Transverse colon (tissue), 3 donors: ENCODE measurements at regions not wholly inside any gene's neighbourhood (a gene's known extent, or its start where the extent isn't known, plus 50 kb on each side); places are given as distances from the start of the nearest gene placed in this dataset.

Experiments used
- POLR2A ChIP-seq: fragments of 450-650 bp; IDR thresholded peaks from one replicate; pipeline ENCODE4 v1.6.1; 2016; ENCODE audit warnings: antibody characterized with exemption, mild to moderate bottlenecking, moderate library complexity
- POLR2AphosphoS5 ChIP-seq, 3 donors: sonication (generic); formaldehyde crosslinking; IDR thresholded peaks; one replicate each; pipeline ENCODE4 v1.6.1; 2016; ENCODE audit warnings: antibody characterized with exemption in 3 of 3

GRCh38 chr3:13265016-13265415, 155.1 kb downstream of the NUP210 start:
- no peak for TF ChIP-seq POLR2A
- TF ChIP-seq POLR2AphosphoS5 (IDR thresholded peaks at IDR 0.05): no peak
